ENCODE measurements at regions not wholly inside any gene's neighbourhood (a gene's known extent, or its start where the extent isn't known, plus 50 kb on each side); places are given as distances from the start of the nearest gene placed in this dataset.

GRCh38 chr10:100618091-100618615, 82.4 kb downstream of the HIF1AN start:
- DNase-seq (ENCODE audit: extremely low spot score, unreplicated experiment) = no peak
- Mint-ChIP-seq H3K4me3 (ENCODE audit: unreplicated experiment) (no peak overlapping the region), H3K4me1 (ENCODE audit: unreplicated experiment) (no peaks in the 10 kb centered on the region), H3K36me3 (ENCODE audit: unreplicated experiment) (no peaks in the 10 kb centered on the region), H3K27me3 (ENCODE audit: unreplicated experiment) (peaks cover 49% of the 10 kb centered on the region), H3K27ac (ENCODE audit: unreplicated experiment) (no peak overlapping the region), H3K9me3 (ENCODE audit: unreplicated experiment) (no peaks in the 10 kb centered on the region)
- TF ChIP-seq CTCF (IDR thresholded peaks at IDR 0.05) = no peak

DNA sequence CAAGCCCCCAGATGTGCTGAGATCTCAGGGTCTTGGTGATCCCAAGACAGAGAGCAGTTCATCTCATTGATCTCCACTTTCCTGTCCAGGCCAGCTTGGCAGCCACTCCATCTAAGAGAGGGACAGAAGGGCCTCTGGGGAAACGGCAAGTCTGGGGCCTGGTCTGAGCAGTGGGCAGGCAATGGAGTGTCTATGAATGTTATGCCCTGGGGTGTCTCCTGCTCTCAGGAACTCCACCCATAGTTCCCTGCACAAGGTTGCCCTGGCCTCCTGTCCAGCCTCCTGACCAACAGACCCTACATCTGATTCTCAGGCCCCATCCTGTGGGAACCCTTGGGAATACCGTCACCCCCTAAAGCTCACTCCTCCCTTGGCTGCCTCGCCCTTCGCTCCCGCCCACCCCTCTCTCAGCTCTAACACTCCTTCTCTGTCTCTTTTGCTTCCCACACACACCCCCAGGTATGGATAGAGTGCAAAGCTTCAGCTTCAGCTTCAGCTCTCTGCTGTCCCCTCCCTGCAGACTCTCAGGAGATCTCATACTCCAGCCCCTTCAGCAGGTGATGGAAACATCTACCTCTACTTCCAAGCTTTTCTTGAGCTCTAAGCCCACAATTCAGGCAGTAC, 83.0 kb downstream of the HIF1AN start:
- no peaks in the 10 kb centered on the region for H3K9me3 Mint-ChIP-seq (ENCODE audit: unreplicated experiment)
- no peak overlapping the region for H3K27ac Mint-ChIP-seq (ENCODE audit: unreplicated experiment)

GRCh38 chr10:100620087-100620835, 84.5 kb downstream of the HIF1AN start:
- H3K4me3 Mint-ChIP-seq (ENCODE audit: unreplicated experiment) = no peak overlapping the region
- peaks cover 42% of the 10 kb centered on the region for H3K27me3 Mint-ChIP-seq (ENCODE audit: unreplicated experiment)
- H3K4me1 Mint-ChIP-seq (ENCODE audit: unreplicated experiment) = no peaks in the 10 kb centered on the region
- no peaks in the 10 kb centered on the region for H3K9me3 Mint-ChIP-seq (ENCODE audit: unreplicated experiment)
- no peak for DNase-seq (ENCODE audit: extremely low spot score, unreplicated experiment)
- no peak overlapping the region for H3K27ac Mint-ChIP-seq (ENCODE audit: unreplicated experiment)
- no peak for TF ChIP-seq CTCF (IDR thresholded peaks at IDR 0.05)
- no peaks in the 10 kb centered on the region for H3K36me3 Mint-ChIP-seq (ENCODE audit: unreplicated experiment)

More for the DNA sequence above, 83.0 kb downstream of the HIF1AN start:
- DNase-seq (ENCODE audit: extremely low spot score, unreplicated experiment) = no peak
- Mint-ChIP-seq H3K4me3 (ENCODE audit: unreplicated experiment) (no peak overlapping the region), H3K4me1 (ENCODE audit: unreplicated experiment) (no peaks in the 10 kb centered on the region), H3K27me3 (ENCODE audit: unreplicated experiment) (peaks cover 47% of the 10 kb centered on the region), H3K36me3 (ENCODE audit: unreplicated experiment) (no peaks in the 10 kb centered on the region)
- TF ChIP-seq CTCF (IDR thresholded peaks at IDR 0.05) = no peak

DNA sequence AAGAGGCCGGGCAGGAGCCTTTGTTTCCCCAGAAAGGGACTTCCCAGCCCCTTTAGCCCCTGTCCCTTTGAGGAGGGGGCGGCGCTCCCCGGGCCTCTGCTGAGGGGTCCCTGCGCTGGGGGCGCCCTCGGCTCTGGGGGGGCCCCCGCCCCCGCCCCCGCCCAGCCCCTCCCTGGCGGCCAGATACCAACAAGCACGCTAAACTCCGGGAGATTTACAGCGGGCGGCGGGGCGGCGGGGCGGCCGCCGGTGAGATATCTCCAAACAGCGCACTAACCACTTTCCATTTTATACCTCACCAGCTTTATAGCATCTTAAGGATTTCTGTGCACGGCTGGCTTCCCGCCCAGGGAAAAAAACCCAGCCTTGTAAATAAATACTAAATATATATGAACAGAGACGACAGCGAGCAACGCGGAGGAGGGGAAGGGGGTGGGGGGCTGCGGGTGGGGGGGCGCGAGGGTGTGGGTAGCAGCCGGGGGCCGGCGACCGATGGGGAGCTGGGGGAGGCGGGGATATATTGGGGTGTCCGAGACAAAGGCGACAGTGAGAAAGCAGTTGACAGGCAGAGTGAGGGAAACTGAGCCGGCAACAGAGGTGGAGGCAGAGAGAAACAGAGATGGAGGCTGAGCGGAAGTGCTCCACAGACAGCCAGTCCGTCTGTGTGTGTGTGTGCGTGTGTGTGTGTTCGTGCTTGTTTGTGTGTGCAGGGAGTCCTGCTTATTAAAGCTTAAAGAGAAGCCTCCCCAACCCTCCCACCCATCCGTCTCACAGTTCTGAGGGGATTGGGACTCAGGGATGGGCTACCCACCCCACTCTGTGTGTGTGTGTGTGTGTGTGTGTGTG, 85.8 kb downstream of the HIF1AN start:
- DNase-seq (ENCODE audit: extremely low spot score, unreplicated experiment) = no peak
- peaks cover 43% of the 10 kb centered on the region for H3K27me3 Mint-ChIP-seq (ENCODE audit: unreplicated experiment)
- no peaks in the 10 kb centered on the region for H3K9me3 Mint-ChIP-seq (ENCODE audit: unreplicated experiment)
- no peak overlapping the region for H3K4me3 Mint-ChIP-seq (ENCODE audit: unreplicated experiment)
- no peaks in the 10 kb centered on the region for H3K36me3 Mint-ChIP-seq (ENCODE audit: unreplicated experiment)
- no peak for TF ChIP-seq CTCF (IDR thresholded peaks at IDR 0.05)
- H3K27ac Mint-ChIP-seq (ENCODE audit: unreplicated experiment) = no peak overlapping the region
- no peaks in the 10 kb centered on the region for H3K4me1 Mint-ChIP-seq (ENCODE audit: unreplicated experiment)
